ENCODE measurements at regions not wholly inside any gene's neighbourhood (a gene's known extent, or its start where the extent isn't known, plus 50 kb on each side); places are given as distances from the start of the nearest gene placed in this dataset.
"Not testable (repeated sequence)": the region's sequence is repeated elsewhere in the genome, so short reads cannot be mapped to it uniquely, and the experiment has no call there.

DNA sequence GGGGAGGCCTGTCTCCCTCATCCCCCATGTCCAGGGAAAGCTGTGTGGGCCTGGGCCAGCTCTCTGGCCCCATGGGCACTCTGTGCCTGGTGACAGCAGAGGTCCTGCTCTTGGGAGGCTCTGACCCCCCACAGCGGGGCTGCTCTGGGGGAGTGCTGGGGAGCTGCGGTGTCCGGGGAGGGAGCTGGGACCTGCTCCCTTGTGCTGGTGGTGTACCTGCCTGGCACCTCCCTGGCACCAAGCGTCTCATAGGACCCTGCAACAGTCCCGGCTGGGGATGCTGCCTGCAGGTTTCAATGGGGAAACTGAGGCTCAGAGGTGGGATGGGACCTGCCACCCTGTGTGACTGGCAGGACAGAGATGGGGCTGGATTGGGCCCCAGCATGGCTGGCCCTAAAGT, 111.3 kb downstream of the KIF26A start:
- no peak for DNase-seq (ENCODE audit: low read depth)

DNA sequence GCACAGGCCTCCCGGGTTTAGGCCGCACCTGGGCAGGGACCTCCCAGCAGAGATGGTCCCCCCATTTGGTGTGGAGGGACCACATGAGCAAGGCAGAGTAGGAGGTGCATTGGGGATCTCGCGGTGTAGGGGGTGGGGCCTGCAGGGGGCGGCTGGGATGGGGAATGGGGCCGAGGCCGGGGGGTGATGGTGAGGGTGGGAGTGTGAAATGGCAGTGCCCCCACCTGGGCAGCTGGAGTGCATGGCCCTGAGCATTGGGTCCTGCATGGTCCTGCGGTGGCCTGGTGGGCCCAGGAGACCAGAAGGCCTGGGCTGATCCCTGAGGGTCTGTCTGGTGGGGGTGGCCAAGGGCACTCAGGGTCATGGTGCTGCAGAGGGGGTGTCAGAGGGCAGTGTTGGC, 111.8 kb downstream of the KIF26A start:
- no peak for DNase-seq (ENCODE audit: low read depth)

DNA sequence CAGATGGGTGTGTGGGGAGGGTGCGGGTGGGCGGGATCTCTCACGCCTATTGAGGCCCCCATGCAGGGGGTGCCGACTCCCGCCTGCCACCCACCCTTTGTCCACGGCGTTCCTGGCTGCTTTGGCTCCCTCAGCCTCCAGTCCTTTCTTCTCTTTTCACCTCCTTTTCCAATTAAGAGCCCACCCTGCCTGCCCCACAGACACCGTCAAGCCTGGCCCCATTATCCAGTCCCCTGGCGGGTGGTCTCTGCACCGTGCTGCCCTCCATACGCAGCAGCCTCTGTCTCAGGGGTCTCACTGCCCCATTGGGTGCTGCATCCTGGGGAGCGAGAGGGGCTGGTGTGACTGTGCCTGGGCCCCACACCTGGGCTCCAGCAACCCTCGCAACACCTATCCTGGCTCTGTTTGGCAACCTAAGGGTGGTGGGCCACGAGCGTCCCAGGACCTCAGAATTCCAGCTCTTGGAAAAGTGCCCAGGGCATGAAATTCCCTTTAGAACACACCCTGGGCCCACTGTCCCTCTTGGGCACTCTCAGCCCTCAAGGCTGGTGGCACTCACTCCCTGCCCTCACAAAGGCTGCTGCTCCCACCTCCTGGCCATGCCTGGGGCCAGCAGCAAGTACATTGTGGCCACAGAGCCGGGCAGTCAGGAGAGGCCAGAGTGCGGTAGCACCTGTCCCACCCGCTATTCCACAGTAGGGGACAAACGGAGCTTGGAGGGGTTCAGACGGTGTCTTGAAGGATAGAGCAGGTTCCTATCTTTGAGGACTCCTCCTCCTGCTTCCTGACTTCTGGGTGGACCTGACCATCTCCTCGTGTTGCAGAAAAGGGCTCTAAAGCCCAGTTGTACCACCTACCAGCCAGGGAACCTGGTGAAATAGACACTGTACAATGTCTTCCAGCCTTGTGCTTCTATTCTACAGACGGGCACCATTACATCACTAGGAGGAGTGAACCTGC, 114.1 kb downstream of the KIF26A start:
- DNase-seq (ENCODE audit: low read depth), result no peak

DNA sequence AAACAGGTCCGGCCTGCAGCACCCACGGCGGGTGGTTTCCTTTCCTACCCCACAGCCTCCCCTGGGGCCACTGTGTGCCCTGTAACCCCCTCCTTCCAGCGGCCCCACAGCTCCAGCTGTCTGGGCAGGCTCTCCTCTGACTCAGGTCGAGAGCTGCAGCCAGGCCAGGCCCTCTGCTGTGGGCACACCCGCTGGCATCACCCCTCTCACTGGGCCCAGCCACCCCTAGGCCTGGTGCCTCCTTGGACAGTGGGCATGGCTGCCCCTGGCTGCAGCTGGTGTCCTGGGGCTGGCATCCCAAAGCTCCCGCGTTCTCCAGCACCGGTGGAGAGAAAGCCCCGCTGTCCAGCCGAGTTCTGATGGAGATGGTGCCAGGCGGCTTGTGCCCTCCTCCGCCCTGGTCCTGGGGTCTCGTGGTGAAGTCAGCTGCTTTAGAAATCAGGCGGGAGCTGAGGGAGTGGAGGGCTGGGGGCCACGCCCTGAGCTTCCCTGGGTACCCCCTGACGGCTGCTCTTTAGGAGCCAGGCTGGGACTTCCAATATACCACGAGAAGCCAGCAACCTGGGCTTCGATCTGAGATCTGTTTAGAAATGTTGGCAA, 114.9 kb downstream of the KIF26A start:
- no peak for DNase-seq (ENCODE audit: low read depth)

DNA sequence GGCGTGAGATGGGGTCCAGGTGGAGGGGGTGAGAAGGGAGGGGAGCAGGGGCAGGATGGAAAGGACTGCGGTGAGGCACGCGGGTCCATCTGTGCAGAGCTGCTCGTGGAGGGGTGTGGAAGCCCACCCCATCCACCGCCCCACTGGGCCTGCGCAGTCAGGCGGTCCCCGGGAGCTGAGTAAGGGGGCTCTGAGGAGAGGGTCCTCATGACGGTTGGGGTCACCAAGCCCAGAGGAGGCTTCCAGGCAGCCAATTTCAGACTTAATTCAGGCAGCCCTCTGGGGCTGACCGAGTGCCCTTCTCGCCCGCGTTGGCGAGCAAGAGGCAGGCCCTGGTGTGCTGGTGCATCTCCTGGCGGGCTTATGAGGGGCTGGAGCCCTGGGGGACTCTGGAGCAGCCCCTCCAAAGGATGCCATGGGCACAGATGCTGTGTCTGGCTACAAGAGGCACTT, 115.5 kb downstream of the KIF26A start:
- DNase-seq (ENCODE audit: low read depth), result no peak

DNA sequence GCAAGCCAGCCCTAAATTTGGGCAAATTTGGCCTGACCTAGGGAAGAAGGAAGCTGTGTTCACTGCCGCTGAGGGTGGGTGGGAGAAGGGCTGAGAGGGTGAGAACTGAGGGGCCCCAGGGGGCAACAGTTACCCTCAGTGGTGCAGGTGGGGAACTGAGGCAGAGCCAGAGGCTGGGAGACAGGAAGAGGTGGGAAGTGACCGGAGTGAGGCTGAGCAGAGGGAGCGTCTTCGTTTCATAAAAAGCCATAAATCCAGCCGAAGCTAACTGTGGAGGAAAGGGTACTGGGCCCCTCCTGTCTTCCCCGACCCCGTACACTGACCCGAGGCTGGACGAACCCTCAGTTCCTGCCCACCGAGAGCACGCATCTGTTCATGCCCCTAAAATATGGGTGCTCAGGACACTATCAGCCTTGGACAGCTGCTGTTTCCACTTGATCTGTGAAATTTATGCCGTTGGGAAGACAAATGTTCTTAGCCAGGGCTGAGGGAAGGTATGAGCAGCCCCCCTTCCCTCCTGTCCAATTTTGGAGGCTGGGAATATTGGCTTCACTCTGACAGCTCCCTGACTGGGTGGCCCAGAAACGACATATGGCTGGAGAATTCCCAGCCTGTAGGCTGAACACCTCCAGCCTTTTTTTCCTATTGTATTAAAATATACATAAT, 116.5 kb downstream of the KIF26A start:
- no peak for DNase-seq (ENCODE audit: low read depth)

DNA sequence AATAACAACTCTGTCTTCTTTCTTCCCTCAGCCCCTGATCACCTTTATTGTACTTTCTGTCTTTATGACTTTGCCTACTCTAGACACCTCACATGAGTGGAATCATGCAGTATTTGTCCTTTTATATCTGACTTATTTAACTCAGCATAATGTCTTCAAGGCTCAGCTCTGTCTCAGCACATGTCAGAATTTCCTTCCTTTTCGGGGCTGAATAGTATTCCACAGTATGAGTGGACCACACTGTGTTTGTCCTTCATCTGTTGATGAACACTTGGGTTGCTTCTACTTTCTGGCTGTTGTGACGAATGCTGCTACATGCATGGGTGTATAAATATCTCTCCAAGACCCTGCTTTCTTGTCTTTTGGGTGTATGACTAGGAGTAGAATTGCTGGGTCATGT, 117.6 kb downstream of the KIF26A start:
- DNase-seq (ENCODE audit: low read depth), result no peak

DNA sequence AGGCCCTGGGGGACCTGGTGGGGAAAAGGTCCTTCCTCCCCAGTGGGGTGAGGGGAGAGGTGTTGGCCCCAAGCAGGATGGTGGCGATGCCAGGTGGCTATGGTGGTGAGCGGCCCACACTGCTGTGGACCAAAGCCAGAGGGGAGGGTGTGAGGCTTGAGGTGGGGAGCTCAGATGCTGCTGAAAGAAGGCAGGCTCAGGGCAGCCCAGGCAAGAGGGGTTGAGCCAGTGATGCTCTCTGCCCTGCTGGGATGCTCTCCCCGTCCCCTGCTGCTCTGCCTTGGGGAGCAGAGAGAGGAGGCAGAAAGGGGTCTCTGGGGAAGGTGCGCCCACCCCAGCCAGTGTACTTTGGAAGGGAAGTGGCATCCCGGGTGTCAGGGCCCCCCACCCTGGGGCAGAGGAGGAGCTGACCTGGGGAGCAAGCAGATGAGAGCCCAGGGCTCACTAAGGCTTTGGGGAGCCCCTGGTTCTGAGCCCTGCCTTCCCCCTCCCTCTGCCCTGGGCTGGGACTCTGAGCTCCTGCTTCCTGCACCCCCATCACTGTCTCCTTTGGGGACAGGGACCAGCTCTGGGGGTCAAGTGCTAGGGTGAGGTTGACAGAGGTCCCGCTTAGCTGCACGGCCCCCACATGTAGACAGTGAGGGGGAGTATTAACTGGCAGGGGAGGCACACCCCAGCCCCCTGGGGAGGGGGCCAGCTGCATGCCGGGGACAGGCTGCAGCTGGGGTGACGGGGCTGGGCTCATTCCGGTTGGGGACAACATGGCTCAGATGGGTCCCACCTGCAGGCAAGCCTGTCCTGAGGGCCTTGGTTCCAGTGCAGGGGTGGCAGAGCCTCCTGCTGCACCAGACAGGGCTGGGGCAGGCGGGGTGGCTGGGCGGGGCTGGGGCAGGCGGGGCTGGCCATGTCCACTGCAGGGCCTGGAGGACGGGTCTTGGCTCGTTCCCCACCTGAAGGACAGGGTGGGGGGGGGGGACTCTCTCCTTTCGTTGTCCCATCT, 124.4 kb downstream of the KIF26A start:
- DNase-seq (ENCODE audit: low read depth), result no peak

DNA sequence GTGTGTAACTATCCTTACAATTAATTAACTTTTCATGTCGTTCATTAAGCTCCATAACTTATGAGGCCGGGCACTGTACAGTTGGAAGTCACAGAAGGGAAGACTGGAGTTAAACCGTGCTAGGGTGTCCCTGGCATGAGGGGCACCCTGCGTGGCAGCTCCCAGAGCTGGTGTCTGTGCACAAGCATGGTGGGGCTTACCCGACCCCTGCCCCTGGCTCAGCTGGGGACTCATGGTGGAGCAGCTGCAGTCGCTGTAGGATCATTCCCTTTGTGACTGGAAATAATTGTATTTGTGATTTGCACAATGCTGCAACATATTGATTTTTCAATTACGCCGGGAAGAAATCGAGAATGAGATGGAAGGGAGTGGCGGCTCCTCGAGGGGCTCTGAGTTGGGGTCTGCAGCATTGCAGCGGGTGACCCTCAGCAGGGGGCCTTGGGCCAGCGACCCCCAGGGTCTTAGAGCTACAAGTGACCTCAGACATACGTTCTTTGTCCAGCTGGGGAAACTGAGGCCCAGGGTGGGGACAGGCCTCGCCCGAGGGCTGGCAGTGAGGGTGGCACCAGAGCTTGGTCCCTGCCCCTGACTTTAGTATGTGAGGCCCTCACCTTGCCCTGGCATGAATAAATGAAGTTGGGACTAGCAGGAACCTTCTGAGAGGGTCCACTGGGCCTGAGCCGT, 125.4 kb downstream of the KIF26A start:
- DNase-seq (ENCODE audit: low read depth), result no peak

DNA sequence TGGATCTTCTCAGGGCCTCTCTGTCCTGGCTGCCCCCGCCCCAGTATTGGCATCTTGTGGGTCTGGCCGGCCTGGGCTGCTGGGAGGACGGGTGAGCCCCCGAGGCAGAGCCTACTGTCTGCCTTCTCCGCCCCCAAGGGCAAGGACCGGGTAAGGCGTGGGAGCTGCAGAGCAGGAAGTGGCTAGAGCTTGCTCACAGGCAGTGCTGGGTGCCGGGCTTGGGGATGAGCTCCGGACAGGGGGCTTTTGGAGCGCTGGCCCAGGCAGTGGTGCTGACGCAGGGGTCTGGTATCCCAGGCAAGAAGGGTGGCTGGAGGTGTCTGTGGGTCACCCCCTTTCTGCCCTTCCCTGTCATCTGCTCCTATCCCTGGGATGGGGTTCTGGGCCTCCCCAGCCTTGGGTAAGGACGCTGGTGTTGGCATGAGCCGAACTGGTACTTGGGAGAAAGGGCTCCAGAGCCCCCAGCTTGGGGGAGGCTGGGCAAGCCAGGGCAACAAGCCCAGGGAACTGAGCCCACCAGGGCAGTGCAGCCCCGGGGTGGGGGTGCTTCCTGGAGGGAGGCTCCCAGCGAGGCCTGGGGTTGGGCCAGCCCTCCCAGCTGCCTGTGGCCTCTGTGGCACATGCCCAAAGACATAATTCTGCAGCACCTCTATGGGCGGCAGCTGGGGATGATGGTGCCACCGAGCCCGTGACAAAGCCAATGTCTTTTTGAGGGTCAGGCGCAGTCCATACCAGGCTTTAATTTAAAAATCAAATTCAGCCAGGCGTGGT, 126.3 kb downstream of the KIF26A start:
- DNase-seq (ENCODE audit: low read depth), result no peak

DNA sequence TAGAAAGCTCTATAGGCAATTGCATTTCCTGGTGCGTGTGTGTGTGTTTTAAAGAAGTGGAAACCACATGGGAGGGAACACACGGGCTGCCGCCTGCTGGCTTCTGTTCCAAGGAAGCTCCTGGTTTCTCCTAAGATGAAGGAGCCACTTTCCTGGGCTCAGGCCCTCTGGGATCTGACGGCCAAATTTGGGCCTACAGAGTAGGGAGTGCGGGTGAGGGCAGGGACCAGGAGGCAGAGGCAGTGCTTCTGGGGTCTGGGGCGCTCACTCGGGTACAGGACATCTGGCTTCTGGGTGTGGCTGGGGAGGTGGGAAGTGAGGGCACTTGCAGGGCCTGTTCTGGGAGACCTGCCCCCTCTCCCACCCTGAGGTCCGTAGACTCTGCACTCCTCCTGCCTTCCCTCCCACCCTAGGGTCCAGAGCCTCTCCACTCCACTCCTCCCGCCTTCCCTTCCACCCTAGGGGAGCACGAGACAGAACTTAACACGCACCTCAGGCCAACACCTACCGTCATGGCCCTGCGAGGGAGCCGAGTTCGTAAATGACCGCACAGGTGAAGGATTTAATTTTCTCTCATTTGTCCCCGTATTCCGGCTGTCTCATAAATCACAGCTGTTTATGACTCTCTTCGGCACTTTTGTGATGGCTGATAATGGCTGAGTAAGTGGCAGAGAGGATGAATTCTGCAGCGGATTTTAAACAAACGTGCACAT, 127.7 kb downstream of the KIF26A start:
- DNase-seq (ENCODE audit: low read depth), result no peak

DNA sequence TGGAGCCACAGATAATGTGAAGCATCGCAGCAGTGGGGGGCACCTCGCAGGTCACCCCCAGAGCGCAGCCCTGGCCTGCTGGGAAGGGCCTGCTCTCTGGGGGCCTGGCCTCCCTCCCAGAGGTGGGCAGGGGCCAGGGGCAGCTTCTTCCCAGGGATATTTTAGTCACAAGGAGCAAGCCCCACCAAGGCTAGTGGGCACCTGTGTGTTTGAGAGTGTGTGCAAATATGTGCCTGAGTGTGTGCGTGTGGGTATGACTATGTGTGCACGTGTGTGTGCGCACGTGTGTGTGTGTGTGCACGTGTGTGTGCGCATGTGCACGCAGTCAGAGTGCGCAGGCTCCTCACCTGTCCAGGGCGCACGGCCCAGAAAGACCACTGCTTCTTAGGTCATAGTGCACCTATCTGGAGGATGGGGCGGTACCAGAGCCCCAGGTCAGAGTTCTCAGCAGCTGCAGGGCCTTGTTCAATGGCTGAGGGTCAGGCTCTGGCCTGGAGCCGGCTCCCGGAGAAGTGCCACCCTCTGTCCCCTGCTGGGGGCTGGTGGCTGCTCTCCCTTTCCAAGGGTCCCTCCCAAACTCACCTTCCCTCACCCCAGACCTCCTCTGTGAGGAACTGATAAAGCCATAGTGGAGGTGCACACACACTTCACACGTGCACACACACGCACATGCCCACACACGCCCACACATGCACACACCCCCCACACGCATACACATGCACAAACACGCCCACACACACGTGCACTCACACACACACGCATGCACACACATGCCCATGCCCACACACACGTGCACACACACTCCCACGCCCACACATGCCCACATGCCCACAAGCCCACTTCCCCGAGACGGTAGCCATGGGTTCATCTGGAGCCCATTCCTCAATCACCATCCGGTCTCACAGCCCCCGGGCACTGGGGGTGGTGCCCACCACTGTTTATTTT, 128.5 kb downstream of the KIF26A start:
- no peak for DNase-seq (ENCODE audit: low read depth)

DNA sequence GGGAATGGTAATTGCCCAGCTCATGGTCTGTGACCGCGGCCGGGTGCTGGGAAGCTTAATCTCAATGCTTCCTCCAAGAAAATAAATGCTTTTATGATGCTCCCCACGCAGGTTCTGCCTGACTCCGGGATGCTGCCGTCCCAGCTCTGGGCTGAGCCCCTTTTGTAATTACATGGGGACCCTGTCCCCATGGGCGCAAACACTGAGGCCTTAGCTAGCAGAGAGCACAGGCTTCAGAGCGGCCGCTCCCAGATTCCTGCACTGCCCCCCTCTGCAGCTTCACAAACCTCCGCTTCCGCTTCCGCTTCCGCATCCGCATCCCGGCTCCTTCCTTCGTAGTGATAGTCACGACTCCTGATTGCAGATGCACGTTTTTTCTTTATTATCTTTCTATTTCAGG, 129.5 kb downstream of the KIF26A start:
- no peak for DNase-seq (ENCODE audit: low read depth)

DNA sequence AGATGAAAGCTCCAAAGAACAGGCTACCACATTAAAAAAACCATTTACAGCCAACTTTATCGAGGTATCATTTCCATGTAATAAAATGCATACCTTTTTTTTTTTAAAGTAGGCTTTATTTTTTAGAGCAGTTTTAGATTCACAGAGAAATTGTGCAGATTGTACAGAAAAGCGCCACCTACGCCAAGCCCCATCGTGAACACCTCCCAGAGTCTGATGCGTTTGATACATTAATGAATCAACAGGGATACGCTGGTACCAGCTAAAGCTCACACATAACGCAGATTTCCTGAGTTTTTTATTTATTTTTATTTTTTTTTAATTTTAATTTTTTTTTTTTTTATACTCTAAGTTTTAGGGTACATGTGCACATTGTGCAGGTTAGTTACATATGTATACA, 129.9 kb downstream of the KIF26A start:
- no peak for DNase-seq (ENCODE audit: low read depth)

DNA sequence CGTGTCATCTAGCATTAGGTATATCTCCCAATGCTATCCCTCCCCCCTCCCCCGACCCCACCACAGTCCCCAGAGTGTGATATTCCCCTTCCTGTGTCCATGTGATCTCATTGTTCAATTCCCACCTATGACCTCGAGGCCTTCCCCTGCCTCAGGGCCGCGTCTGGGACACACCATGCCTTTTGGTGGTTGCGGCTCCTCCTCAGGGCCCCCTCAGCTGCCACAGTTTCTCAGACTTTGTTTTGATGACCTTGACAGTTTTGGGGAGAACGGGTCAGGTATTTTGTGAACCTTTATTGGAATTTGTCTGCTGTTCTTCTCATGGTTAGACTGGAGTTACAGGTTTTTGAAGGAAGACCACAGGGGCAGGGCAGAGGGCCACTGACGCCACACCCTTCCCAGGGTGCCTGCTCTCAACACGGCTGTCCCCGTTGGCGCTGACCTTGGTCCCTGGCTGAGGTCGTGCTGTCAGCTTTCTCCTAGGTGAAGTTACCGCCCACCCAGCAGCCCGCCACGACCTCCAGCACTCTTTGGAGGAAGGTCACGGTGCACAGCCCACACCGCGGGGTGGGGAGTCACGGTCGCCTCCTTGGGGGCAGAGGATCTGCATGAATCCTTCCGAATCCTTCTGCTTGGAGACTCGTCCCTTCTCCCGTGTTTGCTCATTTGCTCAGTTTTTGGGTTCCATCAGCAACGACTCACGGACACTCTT, 130.5 kb downstream of the KIF26A start:
- no peak for DNase-seq (ENCODE audit: low read depth)

DNA sequence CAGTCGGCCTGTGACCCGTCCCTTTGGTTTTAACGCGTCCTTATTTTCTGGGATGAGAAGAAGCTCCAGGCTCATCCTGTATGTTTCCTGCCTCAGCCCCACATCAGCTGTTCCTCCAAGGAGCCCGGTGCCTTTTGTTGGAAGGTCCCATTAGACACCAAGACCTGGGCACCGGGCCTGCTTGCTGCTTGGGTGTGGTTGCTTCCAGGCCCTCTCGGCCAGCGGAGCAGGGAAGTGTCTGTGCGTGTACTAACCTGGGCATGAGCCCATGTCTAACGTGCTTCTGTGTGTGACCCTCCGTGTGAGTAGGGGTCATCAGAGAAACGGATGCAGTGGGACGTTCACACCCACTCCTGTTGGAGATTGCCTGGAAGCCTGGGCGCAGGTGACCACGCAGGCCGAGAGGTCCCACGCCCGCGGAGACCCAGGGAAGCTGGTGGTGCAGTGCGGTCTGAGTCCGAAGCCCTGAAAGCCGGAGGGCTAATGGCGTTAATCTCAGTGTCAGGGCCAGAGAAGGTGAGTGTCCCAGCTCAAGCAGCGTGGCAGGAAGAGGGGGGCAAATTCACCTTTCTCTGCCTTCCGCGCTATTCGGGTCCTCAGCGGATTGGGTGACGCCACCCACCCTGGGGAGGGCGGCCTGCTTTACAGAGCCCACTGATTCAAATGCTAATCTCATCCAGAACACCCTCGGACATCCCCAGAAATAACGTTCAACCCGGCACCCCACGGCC, 131.3 kb downstream of the KIF26A start:
- DNase-seq (ENCODE audit: low read depth), result not testable (repeated sequence)
